RCC 7860 (cell line): ENCODE measurements at regions not wholly inside any gene's neighbourhood (a gene's known extent, or its start where the extent isn't known, plus 50 kb on each side); places are given as distances from the start of the nearest gene placed in this dataset.
"Not testable (repeated sequence)": the region's sequence is repeated elsewhere in the genome, so short reads cannot be mapped to it uniquely, and the experiment has no call there.

Experiments used
- DNase-seq: peaks from one replicate; pipeline ENCODE4 v3.0.0-alpha.2; 2015; ENCODE audit warnings: low spot score
- FAIRE-seq: peaks from 2 replicates; lab custom pipeline; 2012; peaks lifted over from hg19 to GRCh38; lab: Jason Lieb, UNC

GRCh38 chr16:7867831-7868230 is 535.2 kb downstream of the RBFOX1 start:
- DNase-seq, result no peak
- FAIRE-seq, result no peak

- DNase-seq (no peak), FAIRE-seq (no peak)
Measured at GRCh38 chr16:7866144-7866543, 533.5 kb downstream of the RBFOX1 start.

GRCh38 chr16:7865393-7865792 is 532.7 kb downstream of the RBFOX1 start:
- not testable (repeated sequence) for DNase-seq

GRCh38 chr16:7861891-7862582 is 529.4 kb downstream of the RBFOX1 start:
- no peak for FAIRE-seq
- no peak for DNase-seq

More at GRCh38 chr16:7865393-7865792, 532.7 kb downstream of the RBFOX1 start:
- FAIRE-seq, result not testable (repeated sequence)

GRCh38 chr16:7853197-7853596 is 520.6 kb downstream of the RBFOX1 start:
- FAIRE-seq (no peak), DNase-seq (no peak)

GRCh38 chr16:7849841-7850240 is 517.2 kb downstream of the RBFOX1 start:
- FAIRE-seq (no peak), DNase-seq (no peak)

GRCh38 chr16:7843261-7843660 is 510.6 kb downstream of the RBFOX1 start:
- DNase-seq, result no peak
- FAIRE-seq, result no peak

GRCh38 chr16:7839568-7839967 is 506.9 kb downstream of the RBFOX1 start:
- FAIRE-seq (no peak), DNase-seq (no peak)

- FAIRE-seq (no peak), DNase-seq (no peak)
Measured at GRCh38 chr16:7834771-7835431, 502.3 kb downstream of the RBFOX1 start.

- DNase-seq (no peak), FAIRE-seq (no peak)
Measured at GRCh38 chr16:7820816-7821215, 488.2 kb downstream of the RBFOX1 start.

GRCh38 chr16:7805686-7806396 is 473.2 kb downstream of the RBFOX1 start:
- DNase-seq (no peak), FAIRE-seq (no peak)

GRCh38 chr16:7804635-7805195 is 472.1 kb downstream of the RBFOX1 start:
- FAIRE-seq (no peak), DNase-seq (no peak)

GRCh38 chr16:7792346-7792745 is 459.7 kb downstream of the RBFOX1 start:
- FAIRE-seq, result no peak
- no peak for DNase-seq

GRCh38 chr16:7791028-7791590 is 458.5 kb downstream of the RBFOX1 start:
- FAIRE-seq (no peak), DNase-seq (no peak)

GRCh38 chr16:7775072-7775488 is 442.4 kb downstream of the RBFOX1 start:
- DNase-seq (no peak), FAIRE-seq (no peak)

GRCh38 chr16:7772722-7773121 is 440.1 kb downstream of the RBFOX1 start:
- FAIRE-seq (no peak), DNase-seq (no peak)

GRCh38 chr16:7769091-7769490 is 436.4 kb downstream of the RBFOX1 start:
- not testable (repeated sequence) for FAIRE-seq, DNase-seq

GRCh38 chr16:7765079-7765550 is 432.5 kb downstream of the RBFOX1 start:
- no peak for DNase-seq
- no peak for FAIRE-seq

- DNase-seq (no peak), FAIRE-seq (no peak)
Measured at GRCh38 chr16:7763111-7763510, 430.5 kb downstream of the RBFOX1 start.
